GM23338 (cell line): ENCODE measurements at regions not wholly inside any gene's neighbourhood (a gene's known extent, or its start where the extent isn't known, plus 50 kb on each side); places are given as distances from the start of the nearest gene placed in this dataset.

ENCODE experiments used
- ATAC-seq: fragments of 200-7000 bp; cut with Tn5 transposase; 3 replicates; pipeline ENCODE4 v1.9.1; 2020
- DNase-seq: peaks from one replicate; pipeline ENCODE4 v3.0.0-alpha.2; 2015; ENCODE audit warnings: low spot score
- H2AFZ ChIP-seq: fragments of 200-600 bp; sonication (generic); 2 replicates; pipeline ENCODE4 v1.8.0; 2016; ENCODE audit warnings: antibody characterized with exemption, mild to moderate bottlenecking, moderate library complexity
- H3F3A ChIP-seq: fragments of 200-600 bp; sonication (generic); replicated peaks from 2 replicates; pipeline ENCODE4 v1.8.0; 2017; ENCODE audit warnings: antibody characterized with exemption, mixed run types, low read depth
- H3K27ac ChIP-seq: fragments of 200-600 bp; sonication (generic); 2 replicates; pipeline ENCODE4 v1.6.1; 2016; ENCODE audit warnings: low read depth
- H3K27me3 ChIP-seq: fragments of 200-600 bp; sonication (generic); 2 replicates; pipeline ENCODE4 v1.8.0; 2016; ENCODE audit warnings: mild to moderate bottlenecking, mixed run types, moderate library complexity; ENCODE audit not compliant: insufficient read depth
- H3K36me3 ChIP-seq: fragments of 200-600 bp; sonication (generic); 2 replicates; pipeline ENCODE4 v1.8.0; 2016; ENCODE audit warnings: mild to moderate bottlenecking; ENCODE audit not compliant: insufficient read depth
- H3K4me1 ChIP-seq: fragments of 200-600 bp; sonication (generic); 2 replicates; pipeline ENCODE4 v1.8.0; 2016; ENCODE audit warnings: mild to moderate bottlenecking, moderate library complexity; ENCODE audit not compliant: insufficient read depth
- H3K4me2 ChIP-seq: fragments of 200-600 bp; sonication (generic); 2 replicates; pipeline ENCODE4 v1.7.1; 2017; ENCODE audit warnings: mixed run types
- H3K4me3 ChIP-seq: fragments of 200-600 bp; sonication (generic); 2 replicates; pipeline ENCODE4 v1.6.1; 2016; ENCODE audit warnings: mixed run types
- H3K79me2 ChIP-seq: fragments of 200-600 bp; sonication (generic); replicated peaks from 2 replicates; pipeline ENCODE4 v1.8.0; 2017; ENCODE audit warnings: mild to moderate bottlenecking; ENCODE audit not compliant: insufficient read depth
- H3K9me2 ChIP-seq: fragments of 200-600 bp; sonication (generic); 2 replicates; pipeline ENCODE4 v1.8.0; 2017; ENCODE audit not compliant: insufficient read depth
- H4K20me1 ChIP-seq: fragments of 200-600 bp; sonication (generic); replicated peaks from 2 replicates; pipeline ENCODE4 v1.8.0; 2017; ENCODE audit warnings: mild to moderate bottlenecking; ENCODE audit not compliant: insufficient read depth
- H3K27ac Mint-ChIP-seq: 2 replicates; pipeline ENCODE4 v1.8.0; 2020; ENCODE audit warnings: inconsistent platforms, mild to moderate bottlenecking, moderate library complexity, mixed read lengths
- H3K27me3 Mint-ChIP-seq: 3 replicates; pipeline ENCODE4 v1.8.0; 2022; ENCODE audit warnings: low read depth, mild to moderate bottlenecking, moderate library complexity, mixed read lengths, inconsistent platforms; ENCODE audit not compliant: insufficient read depth, poor library complexity
- H3K36me3 Mint-ChIP-seq: 3 replicates; pipeline ENCODE4 v1.8.0; 2021; ENCODE audit warnings: low read depth, mild to moderate bottlenecking, inconsistent platforms, moderate library complexity, mixed read lengths
- H3K4me1 Mint-ChIP-seq: 3 replicates; pipeline ENCODE4 v1.8.0; 2020; ENCODE audit warnings: mild to moderate bottlenecking, inconsistent platforms, mixed read lengths
- H3K4me3 Mint-ChIP-seq: 3 replicates; pipeline ENCODE4 v1.8.0; 2021; ENCODE audit warnings: moderate library complexity, mild to moderate bottlenecking, inconsistent platforms, mixed read lengths
- H3K9me3 Mint-ChIP-seq: 3 replicates; pipeline ENCODE4 v1.8.0; 2020; ENCODE audit warnings: moderate library complexity, mild to moderate bottlenecking, inconsistent platforms, mixed read lengths
- CREB1 ChIP-seq: fragments of 250-450 bp; sonication (Bioruptor Pico); IDR thresholded peaks from 2 replicates; pipeline ENCODE4 v1.5.0; 2020; ENCODE audit warnings: low read depth, mild to moderate bottlenecking, moderate library complexity
- CTCF ChIP-seq, 2 experiments: fragments of 200-600 bp in 1 of 2; sonication (generic) in 1 of 2; conservative IDR thresholded peaks; 2 replicates each; pipeline versions ENCODE4 v1.5.1 to v1.6.1; 2016 to 2017; ENCODE audit warnings: antibody characterized with exemption in 2 of 2, low read depth in 2 of 2, mild to moderate bottlenecking in 2 of 2, moderate library complexity in 1 of 2
- EZH2 ChIP-seq: fragments of 200-600 bp; sonication (generic); IDR thresholded peaks from one replicate; pipeline ENCODE4 v1.8.0; 2017; ENCODE audit warnings: antibody characterized with exemption, mild to moderate bottlenecking, low read depth; ENCODE audit not compliant: unreplicated experiment
- EZH2phosphoT487 ChIP-seq: fragments of 200-600 bp; sonication (generic); IDR thresholded peaks from one replicate; pipeline ENCODE4 v1.8.1; 2018; ENCODE audit warnings: antibody characterized with exemption; ENCODE audit not compliant: unreplicated experiment
- JUNB ChIP-seq: IDR thresholded peaks from one replicate; pipeline ENCODE4 v1.6.1; 2016; ENCODE audit warnings: antibody characterized with exemption; ENCODE audit not compliant: unreplicated experiment
- POLR2AphosphoS5 ChIP-seq: IDR thresholded peaks from 2 replicates; pipeline ENCODE4 v1.6.1; 2016; ENCODE audit warnings: antibody characterized with exemption, low read depth
- STAT1 ChIP-seq: IDR thresholded peaks from one replicate; pipeline ENCODE4 v1.6.1; 2016; ENCODE audit warnings: antibody characterized with exemption; ENCODE audit not compliant: unreplicated experiment
- ZNF331 ChIP-seq: fragments of 250-450 bp; sonication (Bioruptor Pico); IDR thresholded peaks from 2 replicates; pipeline ENCODE4 v1.5.0; 2020; ENCODE audit warnings: low read depth, mild to moderate bottlenecking, moderate library complexity
- TF ChIP-seq, protein P1 (sequence below): IDR thresholded peaks from 2 replicates; pipeline ENCODE4 v1.6.1; 2016; ENCODE audit warnings: antibody characterized with exemption
- TF ChIP-seq, protein P2 (sequence below): fragments of 250-450 bp; sonication (Bioruptor Pico); IDR thresholded peaks from 2 replicates; pipeline ENCODE4 v1.5.0; 2020; ENCODE audit warnings: mild to moderate bottlenecking, moderate library complexity

DNA sequence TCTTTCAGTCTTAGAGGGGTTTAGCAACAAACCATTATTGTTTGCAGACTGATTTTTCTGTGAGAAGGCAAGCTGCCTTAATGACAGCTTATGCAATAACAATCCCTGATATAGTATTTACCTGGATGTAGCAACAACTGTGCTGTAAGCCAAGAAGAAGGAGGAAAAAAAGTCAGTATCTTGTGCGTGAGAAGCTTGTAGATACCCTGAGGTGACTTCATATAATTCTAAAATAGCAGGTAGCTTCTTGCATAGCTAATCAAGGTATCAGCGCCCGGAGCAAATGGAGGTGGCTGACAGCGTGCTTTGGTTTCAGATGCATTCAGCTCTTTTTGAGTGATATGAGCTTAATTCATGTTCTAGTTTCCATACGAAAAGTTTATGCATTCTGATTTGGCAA lies 309.8 kb downstream of the KLF5 start (continued):
- TF ChIP-seq STAT1 = no peak
- TF ChIP-seq POLR2AphosphoS5 = no peak
- TF ChIP-seq, protein P1, sequence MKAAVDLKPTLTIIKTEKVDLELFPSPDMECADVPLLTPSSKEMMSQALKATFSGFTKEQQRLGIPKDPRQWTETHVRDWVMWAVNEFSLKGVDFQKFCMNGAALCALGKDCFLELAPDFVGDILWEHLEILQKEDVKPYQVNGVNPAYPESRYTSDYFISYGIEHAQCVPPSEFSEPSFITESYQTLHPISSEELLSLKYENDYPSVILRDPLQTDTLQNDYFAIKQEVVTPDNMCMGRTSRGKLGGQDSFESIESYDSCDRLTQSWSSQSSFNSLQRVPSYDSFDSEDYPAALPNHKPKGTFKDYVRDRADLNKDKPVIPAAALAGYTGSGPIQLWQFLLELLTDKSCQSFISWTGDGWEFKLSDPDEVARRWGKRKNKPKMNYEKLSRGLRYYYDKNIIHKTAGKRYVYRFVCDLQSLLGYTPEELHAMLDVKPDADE = no peak
- no peak for TF ChIP-seq EZH2

GRCh38 chr13:73367886-73368285 lies 309.1 kb downstream of the KLF5 start:
- H4K20me1 ChIP-seq = no peaks in the 10 kb centered on the region
- no peaks in the 10 kb centered on the region for H3F3A ChIP-seq
- ATAC-seq (no peak), DNase-seq (no peak)
- no peaks in the 10 kb centered on the region for H3K36me3 ChIP-seq
- Mint-ChIP-seq H3K4me1 (no peaks in the 10 kb centered on the region), H3K4me3 (no peak overlapping the region), H3K36me3 (no peaks in the 10 kb centered on the region), H3K27me3 (no peaks in the 10 kb centered on the region), H3K27ac (no peak overlapping the region), H3K9me3 (no peaks in the 10 kb centered on the region)
- no peaks in the 10 kb centered on the region for H3K4me1 ChIP-seq
- H3K9me2 ChIP-seq = peaks cover 9% of the 10 kb centered on the region; the same call in 1 of the 2 replicates
- no peaks in the 10 kb centered on the region for H3K79me2 ChIP-seq
- TF ChIP-seq JUNB = no peak
- TF ChIP-seq EZH2phosphoT487 = no peak
- no peak for TF ChIP-seq ZNF331 (CRISPR knock-in tag)
- TF ChIP-seq POLR2AphosphoS5 = no peak
- TF ChIP-seq CREB1 = no peak
- TF ChIP-seq STAT1 = no peak
- no peak for TF ChIP-seq CTCF (conservative IDR thresholded peaks at IDR 0.05; ENCODE audit: low read depth in 2 of 2)
- TF ChIP-seq, protein P2, sequence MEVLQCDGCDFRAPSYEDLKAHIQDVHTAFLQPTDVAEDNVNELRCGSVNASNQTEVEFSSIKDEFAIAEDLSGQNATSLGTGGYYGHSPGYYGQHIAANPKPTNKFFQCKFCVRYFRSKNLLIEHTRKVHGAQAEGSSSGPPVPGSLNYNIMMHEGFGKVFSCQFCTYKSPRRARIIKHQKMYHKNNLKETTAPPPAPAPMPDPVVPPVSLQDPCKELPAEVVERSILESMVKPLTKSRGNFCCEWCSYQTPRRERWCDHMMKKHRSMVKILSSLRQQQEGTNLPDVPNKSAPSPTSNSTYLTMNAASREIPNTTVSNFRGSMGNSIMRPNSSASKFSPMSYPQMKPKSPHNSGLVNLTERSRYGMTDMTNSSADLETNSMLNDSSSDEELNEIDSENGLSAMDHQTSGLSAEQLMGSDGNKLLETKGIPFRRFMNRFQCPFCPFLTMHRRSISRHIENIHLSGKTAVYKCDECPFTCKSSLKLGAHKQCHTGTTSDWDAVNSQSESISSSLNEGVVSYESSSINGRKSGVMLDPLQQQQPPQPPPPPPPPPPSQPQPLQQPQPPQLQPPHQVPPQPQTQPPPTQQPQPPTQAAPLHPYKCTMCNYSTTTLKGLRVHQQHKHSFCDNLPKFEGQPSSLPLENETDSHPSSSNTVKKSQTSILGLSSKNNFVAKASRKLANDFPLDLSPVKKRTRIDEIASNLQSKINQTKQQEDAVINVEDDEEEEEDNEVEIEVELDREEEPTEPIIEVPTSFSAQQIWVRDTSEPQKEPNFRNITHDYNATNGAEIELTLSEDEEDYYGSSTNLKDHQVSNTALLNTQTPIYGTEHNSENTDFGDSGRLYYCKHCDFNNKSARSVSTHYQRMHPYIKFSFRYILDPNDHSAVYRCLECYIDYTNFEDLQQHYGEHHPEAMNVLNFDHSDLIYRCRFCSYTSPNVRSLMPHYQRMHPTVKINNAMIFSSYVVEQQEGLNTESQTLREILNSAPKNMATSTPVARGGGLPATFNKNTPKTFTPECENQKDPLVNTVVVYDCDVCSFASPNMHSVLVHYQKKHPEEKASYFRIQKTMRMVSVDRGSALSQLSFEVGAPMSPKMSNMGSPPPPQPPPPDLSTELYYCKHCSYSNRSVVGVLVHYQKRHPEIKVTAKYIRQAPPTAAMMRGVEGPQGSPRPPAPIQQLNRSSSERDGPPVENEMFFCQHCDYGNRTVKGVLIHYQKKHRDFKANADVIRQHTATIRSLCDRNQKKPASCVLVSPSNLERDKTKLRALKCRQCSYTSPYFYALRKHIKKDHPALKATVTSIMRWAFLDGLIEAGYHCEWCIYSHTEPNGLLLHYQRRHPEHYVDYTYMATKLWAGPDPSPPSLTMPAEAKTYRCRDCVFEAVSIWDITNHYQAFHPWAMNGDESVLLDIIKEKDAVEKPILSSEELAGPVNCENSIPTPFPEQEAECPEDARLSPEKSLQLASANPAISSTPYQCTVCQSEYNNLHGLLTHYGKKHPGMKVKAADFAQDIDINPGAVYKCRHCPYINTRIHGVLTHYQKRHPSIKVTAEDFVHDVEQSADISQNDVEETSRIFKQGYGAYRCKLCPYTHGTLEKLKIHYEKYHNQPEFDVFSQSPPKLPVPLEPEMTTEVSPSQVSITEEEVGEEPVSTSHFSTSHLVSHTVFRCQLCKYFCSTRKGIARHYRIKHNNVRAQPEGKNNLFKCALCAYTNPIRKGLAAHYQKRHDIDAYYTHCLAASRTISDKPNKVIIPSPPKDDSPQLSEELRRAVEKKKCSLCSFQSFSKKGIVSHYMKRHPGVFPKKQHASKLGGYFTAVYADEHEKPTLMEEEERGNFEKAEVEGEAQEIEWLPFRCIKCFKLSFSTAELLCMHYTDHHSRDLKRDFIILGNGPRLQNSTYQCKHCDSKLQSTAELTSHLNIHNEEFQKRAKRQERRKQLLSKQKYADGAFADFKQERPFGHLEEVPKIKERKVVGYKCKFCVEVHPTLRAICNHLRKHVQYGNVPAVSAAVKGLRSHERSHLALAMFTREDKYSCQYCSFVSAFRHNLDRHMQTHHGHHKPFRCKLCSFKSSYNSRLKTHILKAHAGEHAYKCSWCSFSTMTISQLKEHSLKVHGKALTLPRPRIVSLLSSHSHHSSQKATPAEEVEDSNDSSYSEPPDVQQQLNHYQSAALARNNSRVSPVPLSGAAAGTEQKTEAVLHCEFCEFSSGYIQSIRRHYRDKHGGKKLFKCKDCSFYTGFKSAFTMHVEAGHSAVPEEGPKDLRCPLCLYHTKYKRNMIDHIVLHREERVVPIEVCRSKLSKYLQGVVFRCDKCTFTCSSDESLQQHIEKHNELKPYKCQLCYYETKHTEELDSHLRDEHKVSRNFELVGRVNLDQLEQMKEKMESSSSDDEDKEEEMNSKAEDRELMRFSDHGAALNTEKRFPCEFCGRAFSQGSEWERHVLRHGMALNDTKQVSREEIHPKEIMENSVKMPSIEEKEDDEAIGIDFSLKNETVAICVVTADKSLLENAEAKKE = no peak
- no peak overlapping the region for H3K4me3 ChIP-seq
- H3K27me3 ChIP-seq = no peaks in the 10 kb centered on the region
- no peak overlapping the region for H3K27ac ChIP-seq
- no peak overlapping the region for H3K4me2 ChIP-seq
- H2AFZ ChIP-seq = no peak overlapping the region
